ENCODE measurements at regions not wholly inside any gene's neighbourhood (a gene's known extent, or its start where the extent isn't known, plus 50 kb on each side); places are given as distances from the start of the nearest gene placed in this dataset.

DNA sequence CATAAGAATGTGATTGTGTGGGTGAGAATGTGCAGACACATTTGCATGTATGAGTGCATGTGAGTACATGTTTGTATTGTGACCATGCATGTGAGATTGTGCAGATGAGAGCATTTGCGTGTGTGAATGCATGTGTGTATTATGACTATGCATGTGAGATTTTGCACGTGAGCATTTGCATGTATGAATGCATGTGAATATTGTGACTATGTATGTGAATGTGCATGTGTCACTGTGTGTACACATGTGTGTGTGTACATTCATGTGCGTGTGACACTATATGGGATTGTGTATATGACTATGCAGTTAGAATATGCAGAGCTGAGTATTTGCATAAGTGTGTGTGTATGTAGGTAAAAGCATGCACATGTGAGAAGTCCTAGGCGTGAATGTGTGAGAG lies 381.3 kb upstream of the MAF start:
- Mint-ChIP-seq H3K4me3 (no peak overlapping the region), H3K27me3 (no peaks in the 10 kb centered on the region), H3K9me3 (no peaks in the 10 kb centered on the region), H3K4me1 (ENCODE audit: low read depth) (no peaks in the 10 kb centered on the region), H3K36me3 (ENCODE audit: low read depth) (no peaks in the 10 kb centered on the region), H3K27ac (no peak overlapping the region)
- ChIA-PET CTCF (no interaction called here), POLR2A (no interaction called here)
- Histone ChIP-seq H3K4me1 (ENCODE audit: insufficient read depth, low read length) (no peaks in the 10 kb centered on the region), H3K4me3 (ENCODE audit: low read length) (no peak overlapping the region), H3K9me3 (ENCODE audit: control insufficient read depth in 1 of 2, insufficient read depth in 1 of 2, low read length in 2 of 2) (no peaks in the 10 kb centered on the region), H3K36me3 (ENCODE audit: insufficient read depth, low read length) (no peaks in the 10 kb centered on the region), H3K27me3 (ENCODE audit: control insufficient read depth in 1 of 2, insufficient read depth in 2 of 2, low read length in 2 of 2) (no peaks in the 10 kb centered on the region), H3K27ac (ENCODE audit: low read depth in 1 of 2, low read length in 2 of 2) (no peak overlapping the region)
- intact Hi-C loops (cut with DNase I, micrococcal nuclease) = no loop called here
- ATAC-seq (ENCODE audit: poor library complexity) (no peak), DNase-seq (no peak)
- TF ChIP-seq, protein P1, sequence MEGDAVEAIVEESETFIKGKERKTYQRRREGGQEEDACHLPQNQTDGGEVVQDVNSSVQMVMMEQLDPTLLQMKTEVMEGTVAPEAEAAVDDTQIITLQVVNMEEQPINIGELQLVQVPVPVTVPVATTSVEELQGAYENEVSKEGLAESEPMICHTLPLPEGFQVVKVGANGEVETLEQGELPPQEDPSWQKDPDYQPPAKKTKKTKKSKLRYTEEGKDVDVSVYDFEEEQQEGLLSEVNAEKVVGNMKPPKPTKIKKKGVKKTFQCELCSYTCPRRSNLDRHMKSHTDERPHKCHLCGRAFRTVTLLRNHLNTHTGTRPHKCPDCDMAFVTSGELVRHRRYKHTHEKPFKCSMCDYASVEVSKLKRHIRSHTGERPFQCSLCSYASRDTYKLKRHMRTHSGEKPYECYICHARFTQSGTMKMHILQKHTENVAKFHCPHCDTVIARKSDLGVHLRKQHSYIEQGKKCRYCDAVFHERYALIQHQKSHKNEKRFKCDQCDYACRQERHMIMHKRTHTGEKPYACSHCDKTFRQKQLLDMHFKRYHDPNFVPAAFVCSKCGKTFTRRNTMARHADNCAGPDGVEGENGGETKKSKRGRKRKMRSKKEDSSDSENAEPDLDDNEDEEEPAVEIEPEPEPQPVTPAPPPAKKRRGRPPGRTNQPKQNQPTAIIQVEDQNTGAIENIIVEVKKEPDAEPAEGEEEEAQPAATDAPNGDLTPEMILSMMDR (IDR thresholded peaks at IDR 0.05) = no peak

DNA sequence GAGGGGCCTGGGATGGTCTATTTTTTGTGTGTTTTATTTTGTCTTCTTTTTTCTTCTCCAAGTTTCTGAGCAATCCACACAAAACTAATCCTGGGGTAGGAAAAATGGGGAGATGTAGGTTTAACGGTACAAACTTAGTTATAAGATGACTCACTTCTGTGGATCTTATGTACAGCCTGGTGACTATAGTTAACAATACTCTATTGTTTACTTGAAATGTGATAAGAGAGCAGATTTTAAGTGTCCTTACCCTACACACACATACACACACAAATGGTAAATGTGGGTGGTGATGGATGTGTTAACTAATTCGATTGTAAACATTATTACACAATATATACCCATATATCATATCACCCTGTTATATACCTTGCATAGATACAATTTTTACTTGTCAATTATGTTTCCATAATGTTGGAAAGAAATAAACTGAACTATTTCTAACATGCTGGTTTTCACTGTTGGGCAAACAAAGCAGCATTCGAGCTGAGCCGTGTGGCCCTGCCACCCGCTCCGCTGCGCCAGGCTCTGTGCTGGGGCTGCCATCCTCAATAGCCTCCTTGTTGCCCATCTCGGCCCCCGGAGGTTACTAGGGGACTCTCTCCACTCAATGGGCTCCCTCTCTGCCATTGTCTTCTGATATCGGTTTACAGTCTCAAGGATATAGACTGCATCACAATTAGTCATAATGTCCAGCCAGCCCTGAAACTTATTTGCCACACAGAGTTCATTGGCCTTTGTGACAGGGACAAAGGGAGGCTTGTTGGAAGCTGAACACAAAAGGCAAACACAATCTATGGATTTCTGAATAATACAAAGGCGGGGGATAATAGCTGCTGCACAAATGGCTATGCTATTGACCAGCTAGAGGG lies 380.3 kb upstream of the MAF start:
- Mint-ChIP-seq H3K36me3 (ENCODE audit: low read depth) (no peaks in the 10 kb centered on the region), H3K9me3 (no peaks in the 10 kb centered on the region), H3K4me1 (ENCODE audit: low read depth) (no peaks in the 10 kb centered on the region), H3K4me3 (no peak overlapping the region), H3K27me3 (no peaks in the 10 kb centered on the region), H3K27ac (no peak overlapping the region)
- intact Hi-C loops (cut with DNase I, micrococcal nuclease) = no loop called here
- ATAC-seq (ENCODE audit: poor library complexity) = no peak
- no peak for DNase-seq
- Histone ChIP-seq H3K4me1 (ENCODE audit: insufficient read depth, low read length) (no peaks in the 10 kb centered on the region), H3K36me3 (ENCODE audit: insufficient read depth, low read length) (no peaks in the 10 kb centered on the region), H3K4me3 (ENCODE audit: low read length) (no peak overlapping the region), H3K27ac (ENCODE audit: low read depth in 1 of 2, low read length in 2 of 2) (no peak overlapping the region), H3K9me3 (ENCODE audit: control insufficient read depth in 1 of 2, insufficient read depth in 1 of 2, low read length in 2 of 2) (no peaks in the 10 kb centered on the region), H3K27me3 (ENCODE audit: control insufficient read depth in 1 of 2, insufficient read depth in 2 of 2, low read length in 2 of 2) (no peaks in the 10 kb centered on the region)
- CTCF ChIA-PET = no interaction called here
- POLR2A ChIA-PET = no interaction called here
- TF ChIP-seq, protein P1 (IDR thresholded peaks at IDR 0.05) = no peak

DNA sequence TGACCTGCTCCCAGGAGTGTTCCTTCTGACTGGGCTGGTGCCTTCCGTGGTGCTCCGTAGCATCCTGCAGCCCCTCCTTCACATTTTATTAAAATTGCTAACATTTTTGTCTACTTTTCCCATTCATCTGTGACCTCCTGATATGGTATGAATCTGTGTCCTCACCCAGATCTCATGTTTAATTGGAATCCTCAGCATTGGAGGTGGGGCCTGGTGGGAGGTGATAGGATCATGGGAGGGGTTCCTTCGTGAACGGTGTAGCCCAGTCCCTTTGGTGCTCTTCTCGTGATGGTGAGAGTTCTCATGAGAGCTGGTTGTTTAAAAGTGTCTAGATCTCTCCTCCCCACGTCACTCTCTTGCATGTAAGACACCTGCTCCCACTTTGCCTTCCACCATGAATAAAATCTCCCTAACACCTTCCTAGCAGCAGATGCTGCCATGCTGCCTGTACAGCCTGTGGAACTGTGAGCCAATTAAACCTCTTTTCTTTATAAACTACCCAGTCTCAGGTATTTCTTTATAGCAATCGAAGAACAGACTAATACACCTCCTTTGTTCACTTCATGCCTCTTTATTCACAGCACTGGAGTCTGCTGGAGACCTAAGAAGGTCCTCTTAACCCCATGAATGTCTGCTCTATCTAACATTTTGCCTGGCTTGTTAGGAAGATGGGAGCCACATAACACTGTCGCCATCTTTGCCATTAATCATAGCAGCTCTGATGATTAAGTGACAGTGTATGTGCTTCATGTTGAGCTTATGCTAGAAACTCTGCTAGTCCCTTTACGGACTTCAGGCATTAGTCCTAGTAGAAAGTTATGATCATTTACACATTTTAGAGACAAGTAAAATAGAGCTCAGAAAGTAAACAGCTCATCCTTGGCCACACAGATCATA lies 377.7 kb upstream of the MAF start:
- H3K4me1 ChIP-seq (ENCODE audit: insufficient read depth, low read length) = no peaks in the 10 kb centered on the region
- no peak for DNase-seq
- POLR2A ChIA-PET = no interaction called here
- TF ChIP-seq, protein P1 (IDR thresholded peaks at IDR 0.05) = no peak
- H3K27me3 Mint-ChIP-seq = no peaks in the 10 kb centered on the region
- H3K36me3 ChIP-seq (ENCODE audit: insufficient read depth, low read length) = no peaks in the 10 kb centered on the region
- H3K9me3 ChIP-seq (ENCODE audit: control insufficient read depth in 1 of 2, insufficient read depth in 1 of 2, low read length in 2 of 2) = no peaks in the 10 kb centered on the region
- H3K27ac Mint-ChIP-seq = no peak overlapping the region
- H3K36me3 Mint-ChIP-seq (ENCODE audit: low read depth) = no peaks in the 10 kb centered on the region
- H3K4me3 Mint-ChIP-seq = no peak overlapping the region
- no peaks in the 10 kb centered on the region for H3K9me3 Mint-ChIP-seq
- H3K4me3 ChIP-seq (ENCODE audit: low read length) = no peak overlapping the region
- ATAC-seq (ENCODE audit: poor library complexity) = no peak
- CTCF ChIA-PET = no interaction called here
- H3K4me1 Mint-ChIP-seq (ENCODE audit: low read depth) = no peaks in the 10 kb centered on the region
- intact Hi-C loops (cut with DNase I, micrococcal nuclease) = no loop called here
- H3K27me3 ChIP-seq (ENCODE audit: control insufficient read depth in 1 of 2, insufficient read depth in 2 of 2, low read length in 2 of 2) = no peaks in the 10 kb centered on the region
- no peak overlapping the region for H3K27ac ChIP-seq (ENCODE audit: low read depth in 1 of 2, low read length in 2 of 2)

All from CD4-positive, alpha-beta T cell (primary cell).